Stimulated activated CD8-positive, alpha-beta memory T cell treated with anti-CD3 and anti-CD28 coated beads, Interleukin-2, amount 100 ng/mL, for 48 hours (primary cell): ENCODE measurements at regions not wholly inside any gene's neighbourhood (a gene's known extent, or its start where the extent isn't known, plus 50 kb on each side); places are given as distances from the start of the nearest gene placed in this dataset.

Source experiments
- DNase-seq, 2 donors: peaks; one replicate each; pipeline ENCODE4 v3.0.0-alpha.2; 2020; ENCODE audit warnings: low read depth in 2 of 2

GRCh38 chr13:23983671-23984070 is 86.4 kb upstream of the C1QTNF9B start:
- DNase-seq, result no peak

- DNase-seq, result no peak
These were observed 87.2 kb upstream of the C1QTNF9B start for GRCh38 chr13:23984546-23984945.

- no peak for DNase-seq
These were observed 87.8 kb upstream of the C1QTNF9B start for GRCh38 chr13:23985060-23985459.

- DNase-seq, result no peak
These were observed 88.5 kb upstream of the C1QTNF9B start for GRCh38 chr13:23985839-23986238.

- no peak for DNase-seq
These were observed 89.3 kb upstream of the C1QTNF9B start for GRCh38 chr13:23986619-23987018.

- no peak for DNase-seq
These were observed 90.1 kb upstream of the C1QTNF9B start for GRCh38 chr13:23987331-23987894.

GRCh38 chr13:23988546-23989122 is 91.3 kb upstream of the C1QTNF9B start:
- no peak for DNase-seq

- no peak for DNase-seq
These were observed 93.2 kb upstream of the C1QTNF9B start for GRCh38 chr13:23990455-23990854.

GRCh38 chr13:23991119-23991518 is 93.8 kb upstream of the C1QTNF9B start:
- DNase-seq, result no peak

- no peak for DNase-seq
These were observed 95.7 kb upstream of the C1QTNF9B start for GRCh38 chr13:23992781-23993679.

GRCh38 chr13:23993680-23993985 is 96.3 kb upstream of the C1QTNF9B start:
- no peak for DNase-seq

- no peak for DNase-seq
These were observed 98.2 kb upstream of the C1QTNF9B start for GRCh38 chr13:23995283-23996073.

GRCh38 chr13:23996456-23996855 is 99.2 kb upstream of the C1QTNF9B start:
- no peak for DNase-seq

- no peak for DNase-seq
These were observed 102.1 kb upstream of the C1QTNF9B start for GRCh38 chr13:23999424-23999823.

GRCh38 chr13:24002206-24002815 is 105.0 kb upstream of the C1QTNF9B start:
- DNase-seq, result no peak

GRCh38 chr13:24004142-24004899 is 107.0 kb upstream of the C1QTNF9B start:
- DNase-seq, result no peak

- DNase-seq, result no peak
These were observed 107.7 kb upstream of the C1QTNF9B start for GRCh38 chr13:24004971-24005370.

- DNase-seq, result no peak
These were observed 108.5 kb upstream of the C1QTNF9B start for GRCh38 chr13:24005755-24006281.

GRCh38 chr13:24006520-24007248 is 109.4 kb upstream of the C1QTNF9B start:
- DNase-seq, result no peak

- DNase-seq, result no peak
These were observed 110.8 kb upstream of the C1QTNF9B start for GRCh38 chr13:24007979-24008620.
